NB4 (cell line): ENCODE measurements at regions not wholly inside any gene's neighbourhood (a gene's known extent, or its start where the extent isn't known, plus 50 kb on each side); places are given as distances from the start of the nearest gene placed in this dataset.

Experiments
- POLR2A ChIP-seq: IDR thresholded peaks from 2 replicates; pipeline ENCODE4 v1.6.1; 2011; ENCODE audit warnings: mild to moderate bottlenecking; ENCODE audit not compliant: insufficient read length; ENCODE audit errors: extremely low read depth
- TF ChIP-seq, protein P1 (sequence below): IDR thresholded peaks from 2 replicates; pipeline ENCODE4 v1.6.1; 2011; ENCODE audit warnings: low read depth, low read length
- TF ChIP-seq, protein P2 (sequence below): IDR thresholded peaks from one replicate; pipeline ENCODE4 v1.5.1; 2012; ENCODE audit warnings: low read depth, low read length

DNA sequence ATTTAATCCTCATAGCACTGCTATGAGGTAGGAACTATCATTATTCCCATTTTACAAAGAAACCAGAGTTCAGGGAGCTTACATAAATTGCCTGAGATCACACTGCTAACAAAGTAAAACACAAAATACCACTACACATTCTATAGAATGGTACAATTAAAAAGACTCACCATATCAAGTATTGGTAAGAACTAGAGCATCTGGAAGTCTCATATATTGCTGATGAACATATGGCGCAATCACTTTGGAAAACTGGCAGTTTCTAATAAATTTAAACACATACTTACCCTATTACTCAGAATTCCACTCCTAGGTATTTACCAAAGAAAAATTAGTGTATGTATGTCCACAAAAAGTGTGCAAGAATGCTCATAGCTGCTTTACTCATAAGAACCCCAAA lies 261.5 kb downstream of the RRAGC start:
- TF ChIP-seq, protein P1, sequence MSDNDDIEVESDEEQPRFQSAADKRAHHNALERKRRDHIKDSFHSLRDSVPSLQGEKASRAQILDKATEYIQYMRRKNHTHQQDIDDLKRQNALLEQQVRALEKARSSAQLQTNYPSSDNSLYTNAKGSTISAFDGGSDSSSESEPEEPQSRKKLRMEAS, result no peak
- TF ChIP-seq, protein P2, sequence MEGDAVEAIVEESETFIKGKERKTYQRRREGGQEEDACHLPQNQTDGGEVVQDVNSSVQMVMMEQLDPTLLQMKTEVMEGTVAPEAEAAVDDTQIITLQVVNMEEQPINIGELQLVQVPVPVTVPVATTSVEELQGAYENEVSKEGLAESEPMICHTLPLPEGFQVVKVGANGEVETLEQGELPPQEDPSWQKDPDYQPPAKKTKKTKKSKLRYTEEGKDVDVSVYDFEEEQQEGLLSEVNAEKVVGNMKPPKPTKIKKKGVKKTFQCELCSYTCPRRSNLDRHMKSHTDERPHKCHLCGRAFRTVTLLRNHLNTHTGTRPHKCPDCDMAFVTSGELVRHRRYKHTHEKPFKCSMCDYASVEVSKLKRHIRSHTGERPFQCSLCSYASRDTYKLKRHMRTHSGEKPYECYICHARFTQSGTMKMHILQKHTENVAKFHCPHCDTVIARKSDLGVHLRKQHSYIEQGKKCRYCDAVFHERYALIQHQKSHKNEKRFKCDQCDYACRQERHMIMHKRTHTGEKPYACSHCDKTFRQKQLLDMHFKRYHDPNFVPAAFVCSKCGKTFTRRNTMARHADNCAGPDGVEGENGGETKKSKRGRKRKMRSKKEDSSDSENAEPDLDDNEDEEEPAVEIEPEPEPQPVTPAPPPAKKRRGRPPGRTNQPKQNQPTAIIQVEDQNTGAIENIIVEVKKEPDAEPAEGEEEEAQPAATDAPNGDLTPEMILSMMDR, result no peak
- no peak for TF ChIP-seq POLR2A
